IPS-18a (cell line): ENCODE measurements at regions not wholly inside any gene's neighbourhood (a gene's known extent, or its start where the extent isn't known, plus 50 kb on each side); places are given as distances from the start of the nearest gene placed in this dataset.

Experiments used
- H3K27ac ChIP-seq: one replicate; pipeline ENCODE4 v1.5.1; 2013; ENCODE audit warnings: low read length
- H3K27me3 ChIP-seq: one replicate; pipeline ENCODE4 v1.6.1; 2013; ENCODE audit warnings: mild to moderate bottlenecking, low read length; ENCODE audit not compliant: control insufficient read depth, insufficient read depth
- H3K36me3 ChIP-seq: one replicate; pipeline ENCODE4 v1.6.1; 2013; ENCODE audit warnings: low read depth, low read length; ENCODE audit not compliant: control insufficient read depth
- H3K4me1 ChIP-seq: one replicate; pipeline ENCODE4 v1.6.1; 2013; ENCODE audit warnings: low read depth, low read length; ENCODE audit not compliant: control insufficient read depth
- H3K4me3 ChIP-seq: one replicate; pipeline ENCODE4 v1.5.1; 2013; ENCODE audit warnings: low read length
- H3K9ac ChIP-seq: one replicate; pipeline ENCODE4 v1.6.1; 2013; ENCODE audit warnings: mild to moderate bottlenecking, low read length, moderate library complexity
- H3K9me3 ChIP-seq: one replicate; pipeline ENCODE4 v1.6.1; 2013; ENCODE audit warnings: low read depth, low read length; ENCODE audit not compliant: control insufficient read depth

DNA sequence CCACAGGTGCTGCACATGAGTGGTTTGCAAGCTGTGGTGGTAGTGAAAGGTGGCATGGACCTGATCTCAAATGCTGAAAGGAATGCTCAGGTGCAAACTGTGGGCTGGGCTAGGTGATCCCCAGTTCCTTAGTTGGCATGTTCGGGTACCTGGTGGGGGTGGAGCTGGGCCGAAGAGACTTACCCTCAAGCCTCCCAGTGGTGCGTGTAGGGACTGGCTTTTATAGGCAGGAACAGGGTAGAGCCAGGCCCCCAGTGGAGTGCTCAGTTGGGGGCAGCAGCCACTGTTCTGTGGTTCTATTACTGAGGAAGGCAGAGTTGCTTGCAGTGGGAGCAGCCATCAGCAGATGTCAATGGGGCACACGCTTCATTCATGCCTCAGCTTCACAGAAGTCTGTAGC is 399.8 kb downstream of the HTR1B start:
- Histone ChIP-seq H3K4me3 (no peak overlapping the region), H3K27ac (no peak overlapping the region), H3K4me1 (no peaks in the 10 kb centered on the region), H3K27me3 (no peaks in the 10 kb centered on the region), H3K36me3 (no peaks in the 10 kb centered on the region), H3K9me3 (no peaks in the 10 kb centered on the region), H3K9ac (no peak overlapping the region)

DNA sequence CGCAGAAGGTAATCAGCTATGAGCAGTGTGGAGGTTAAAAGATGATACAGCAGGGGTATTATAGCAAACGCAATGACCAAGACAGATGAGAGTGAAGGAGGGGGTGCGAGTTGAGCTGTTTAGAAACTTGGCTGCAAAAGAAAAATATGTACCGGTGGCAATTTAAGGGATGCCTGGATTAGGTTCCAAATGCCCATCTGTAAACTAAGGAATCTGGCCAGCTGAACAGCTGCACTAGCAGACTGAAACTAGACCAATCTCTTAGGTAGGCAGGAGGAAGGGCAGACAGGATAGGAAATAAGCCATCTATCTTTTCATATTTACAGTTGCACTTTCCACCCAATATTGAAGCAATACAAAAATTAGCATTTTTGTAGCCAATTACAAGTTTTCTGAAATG is 407.6 kb downstream of the HTR1B start:
- H3K9me3 ChIP-seq = no peaks in the 10 kb centered on the region
- no peaks in the 10 kb centered on the region for H3K27me3 ChIP-seq
- no peaks in the 10 kb centered on the region for H3K4me1 ChIP-seq
- H3K27ac ChIP-seq = no peak overlapping the region
- H3K4me3 ChIP-seq = no peak overlapping the region
- H3K36me3 ChIP-seq = no peaks in the 10 kb centered on the region
- no peak overlapping the region for H3K9ac ChIP-seq

DNA sequence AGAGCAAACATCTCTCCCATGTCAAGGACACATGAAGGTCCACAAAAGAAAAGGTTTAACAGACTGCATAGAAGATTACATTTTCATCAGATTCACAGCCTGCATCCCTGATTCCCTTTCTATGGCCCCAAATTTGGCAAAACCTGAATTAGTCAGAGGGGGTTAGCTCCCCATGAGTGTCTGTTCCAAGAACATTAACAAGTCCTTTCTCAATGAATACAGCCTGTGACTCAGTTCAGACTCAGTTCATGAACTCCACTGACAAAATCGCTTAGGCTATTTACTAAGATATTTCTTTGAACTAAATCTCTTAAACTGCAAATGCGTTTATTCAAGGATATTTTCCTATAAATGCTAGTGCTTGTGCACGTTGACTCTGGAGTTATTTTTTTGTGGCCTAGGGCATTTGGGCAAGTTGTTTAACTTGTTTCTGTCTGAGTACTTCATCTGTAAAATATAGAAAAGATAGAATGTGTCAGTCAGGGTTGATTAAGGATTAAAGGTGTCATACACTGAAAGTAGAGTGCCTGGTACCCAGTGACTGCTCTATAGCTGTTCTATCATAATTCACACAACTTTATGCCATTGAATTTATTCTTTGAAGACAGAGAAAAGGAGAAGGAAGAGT is 422.6 kb downstream of the HTR1B start:
- H3K4me3 ChIP-seq = no peak overlapping the region
- H3K4me1 ChIP-seq = no peaks in the 10 kb centered on the region
- no peaks in the 10 kb centered on the region for H3K9me3 ChIP-seq
- no peak overlapping the region for H3K9ac ChIP-seq
- H3K27ac ChIP-seq = no peak overlapping the region
- no peaks in the 10 kb centered on the region for H3K36me3 ChIP-seq
- no peaks in the 10 kb centered on the region for H3K27me3 ChIP-seq

DNA sequence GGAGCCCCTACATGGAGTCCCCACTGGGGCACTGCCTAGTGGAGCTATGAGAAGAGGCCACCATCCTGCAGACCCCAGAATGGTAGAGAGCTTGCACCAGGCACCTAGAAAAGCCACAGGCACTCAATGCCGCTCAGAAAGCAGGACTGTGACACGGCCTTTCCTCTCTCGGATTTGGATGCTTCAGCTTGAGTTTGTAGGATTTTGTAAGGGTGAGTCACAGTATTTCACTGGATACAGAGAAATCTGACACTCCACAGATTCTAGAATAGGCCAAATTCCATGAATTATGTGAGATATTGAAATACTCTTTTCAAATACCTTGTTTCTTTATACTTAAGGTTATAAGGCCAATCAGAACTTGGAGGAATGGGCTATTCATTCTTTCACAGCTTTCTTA is 424.5 kb downstream of the HTR1B start:
- H3K4me3 ChIP-seq = no peak overlapping the region
- H3K36me3 ChIP-seq = no peaks in the 10 kb centered on the region
- no peaks in the 10 kb centered on the region for H3K27me3 ChIP-seq
- peaks cover 5% of the 10 kb centered on the region for H3K4me1 ChIP-seq
- H3K27ac ChIP-seq = no peak overlapping the region
- no peak overlapping the region for H3K9ac ChIP-seq
- no peaks in the 10 kb centered on the region for H3K9me3 ChIP-seq

DNA sequence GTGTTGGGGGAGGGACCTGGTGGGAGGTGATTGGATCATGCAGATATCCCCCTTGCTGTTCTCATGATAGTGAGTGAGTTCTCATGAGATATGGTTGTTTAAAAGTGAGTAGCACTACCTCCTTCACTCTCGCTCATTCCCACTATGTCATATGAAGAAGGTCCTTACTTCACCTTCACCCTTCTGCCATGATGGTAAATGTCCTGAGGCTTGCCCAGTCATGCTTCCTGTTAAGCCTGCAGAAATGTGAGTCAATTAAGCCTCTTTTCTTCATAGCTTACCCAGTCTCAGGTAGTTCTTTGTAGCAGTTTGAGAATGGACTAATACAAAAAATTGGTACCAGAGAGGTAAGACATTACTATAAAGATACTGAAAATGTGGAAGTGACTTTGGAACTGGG is 425.9 kb downstream of the HTR1B start:
- H3K27ac ChIP-seq = no peak overlapping the region
- H3K9ac ChIP-seq = no peak overlapping the region
- H3K9me3 ChIP-seq = no peaks in the 10 kb centered on the region
- H3K4me3 ChIP-seq = no peak overlapping the region
- H3K27me3 ChIP-seq = no peaks in the 10 kb centered on the region
- H3K36me3 ChIP-seq = no peaks in the 10 kb centered on the region
- H3K4me1 ChIP-seq = peaks cover 5% of the 10 kb centered on the region

DNA sequence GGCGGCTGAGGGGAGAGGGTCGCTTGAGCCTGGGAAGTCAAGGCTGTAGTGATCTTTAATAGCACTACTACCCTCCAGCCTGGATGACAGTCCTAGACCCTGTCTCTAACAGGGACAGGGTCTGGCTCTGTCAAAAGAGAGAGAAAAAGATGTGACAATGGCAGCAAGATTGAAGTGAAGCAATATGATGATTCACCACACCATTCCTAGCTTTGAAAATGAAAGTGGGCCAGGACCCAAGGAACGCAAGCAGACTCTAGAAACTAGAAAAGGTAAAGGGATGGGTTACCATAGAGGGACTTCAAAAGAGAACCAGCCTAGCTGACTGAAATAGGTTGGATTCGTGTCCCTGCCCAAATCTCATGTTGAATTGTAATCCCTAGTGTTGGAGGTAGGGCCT is 426.9 kb downstream of the HTR1B start:
- H3K36me3 ChIP-seq = no peaks in the 10 kb centered on the region
- no peak overlapping the region for H3K9ac ChIP-seq
- no peaks in the 10 kb centered on the region for H3K9me3 ChIP-seq
- no peak overlapping the region for H3K4me3 ChIP-seq
- peaks cover 5% of the 10 kb centered on the region for H3K4me1 ChIP-seq
- no peaks in the 10 kb centered on the region for H3K27me3 ChIP-seq
- no peak overlapping the region for H3K27ac ChIP-seq

DNA sequence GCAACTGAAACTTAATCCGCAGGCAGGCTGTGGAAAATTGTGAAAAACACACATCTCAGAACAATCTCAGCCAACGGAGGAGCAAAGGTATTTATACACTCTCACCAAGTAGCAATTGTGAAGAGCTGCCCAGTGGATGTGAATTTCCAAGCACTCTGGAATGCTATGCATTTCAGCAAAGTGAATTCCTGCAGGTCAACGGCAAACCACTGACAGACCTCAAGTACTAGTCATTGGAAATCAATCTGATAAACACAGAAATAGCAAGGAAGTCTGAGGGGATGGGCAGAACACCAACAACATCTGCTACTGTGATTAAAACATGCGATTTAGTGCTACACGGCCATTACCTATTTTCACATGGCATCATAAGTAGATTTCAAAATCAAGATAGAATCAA is 429.1 kb downstream of the HTR1B start:
- Histone ChIP-seq H3K9ac (no peak overlapping the region), H3K4me3 (no peak overlapping the region), H3K27ac (no peak overlapping the region), H3K27me3 (no peaks in the 10 kb centered on the region), H3K36me3 (no peaks in the 10 kb centered on the region), H3K9me3 (no peaks in the 10 kb centered on the region), H3K4me1 (peaks cover 5% of the 10 kb centered on the region)

DNA sequence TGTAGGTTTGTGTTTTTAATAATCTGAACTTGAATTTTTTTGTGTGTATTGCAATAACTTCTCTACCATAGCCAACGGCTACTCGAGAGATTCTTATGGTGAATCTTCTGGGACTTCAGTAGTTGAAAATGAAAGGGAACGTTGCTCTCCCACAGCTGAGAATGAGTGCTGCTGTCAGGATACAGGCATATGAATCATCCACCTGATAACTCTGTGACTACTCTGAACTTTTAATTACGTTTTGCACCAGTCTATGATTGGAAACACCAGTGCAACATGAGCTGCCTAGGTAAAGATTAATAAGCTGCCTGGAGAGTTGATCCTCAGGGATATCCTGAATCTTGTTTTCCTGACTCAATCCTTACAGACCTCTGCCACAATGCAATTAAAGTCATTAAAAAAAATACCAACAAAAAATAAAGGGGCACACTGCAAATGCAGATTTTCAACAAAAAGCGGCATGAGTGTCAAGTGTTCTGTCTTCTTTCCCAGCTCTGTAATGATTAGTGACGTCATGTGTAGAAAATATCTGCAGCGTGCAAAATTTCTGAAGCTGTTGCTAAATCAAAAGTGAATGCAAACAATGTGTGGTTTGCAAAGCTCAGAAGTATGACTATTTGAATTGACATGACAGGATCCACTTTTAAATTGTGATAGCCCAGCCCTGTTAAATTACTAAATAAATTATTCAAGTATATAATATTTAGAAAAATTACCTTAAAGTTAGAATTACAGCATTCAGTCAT is 432.2 kb downstream of the HTR1B start:
- no peaks in the 10 kb centered on the region for H3K9me3 ChIP-seq
- H3K27me3 ChIP-seq = no peaks in the 10 kb centered on the region
- H3K9ac ChIP-seq = no peak overlapping the region
- peaks cover 5% of the 10 kb centered on the region for H3K4me1 ChIP-seq
- no peak overlapping the region for H3K4me3 ChIP-seq
- no peaks in the 10 kb centered on the region for H3K36me3 ChIP-seq
- H3K27ac ChIP-seq = no peak overlapping the region

DNA sequence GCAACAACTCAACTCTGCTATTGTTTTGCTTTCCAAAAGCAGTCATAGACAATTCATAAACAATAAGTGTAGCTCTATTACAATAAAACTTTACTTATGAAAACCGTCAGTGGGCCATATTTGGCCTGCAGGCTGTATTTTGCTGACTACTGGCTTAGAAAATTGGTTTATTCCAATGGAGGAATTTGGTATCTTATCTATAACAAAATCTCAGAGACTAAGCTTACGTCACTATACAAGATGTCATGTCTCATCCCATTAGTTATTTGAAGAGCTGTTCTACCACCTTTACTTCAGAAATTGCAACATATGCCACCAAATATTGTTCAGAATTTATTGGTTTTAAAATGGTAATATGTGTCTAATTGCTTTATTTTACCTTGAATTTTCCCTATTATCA is 436.9 kb downstream of the HTR1B start:
- Histone ChIP-seq H3K4me3 (no peak overlapping the region), H3K9ac (no peak overlapping the region), H3K27ac (no peak overlapping the region), H3K4me1 (no peaks in the 10 kb centered on the region), H3K36me3 (no peaks in the 10 kb centered on the region), H3K9me3 (no peaks in the 10 kb centered on the region), H3K27me3 (no peaks in the 10 kb centered on the region)

DNA sequence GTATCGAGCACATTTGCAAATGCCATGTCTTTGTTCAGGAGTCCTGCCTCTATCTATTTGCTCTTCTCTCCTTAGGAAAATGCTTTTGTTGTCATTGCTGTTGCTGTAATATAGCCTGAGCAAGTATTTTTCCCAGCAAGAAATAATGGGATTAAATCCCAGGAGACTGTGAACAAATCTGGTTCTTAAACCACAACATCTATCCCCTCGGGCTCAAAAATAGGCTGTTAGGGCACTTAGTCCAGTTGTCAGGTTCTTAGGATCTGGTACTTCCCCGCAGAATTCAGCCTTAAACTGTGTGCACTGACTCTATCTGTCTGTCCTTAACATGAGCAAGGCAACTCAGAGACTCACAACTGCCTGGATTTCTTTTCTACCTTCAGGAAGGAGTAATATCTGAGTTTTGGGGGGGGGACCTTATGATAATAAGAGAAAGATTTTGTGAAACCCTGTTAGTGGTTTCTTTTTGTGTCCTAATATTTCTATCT is 437.5 kb downstream of the HTR1B start:
- Histone ChIP-seq H3K4me1 (no peaks in the 10 kb centered on the region), H3K4me3 (no peak overlapping the region), H3K27me3 (no peaks in the 10 kb centered on the region), H3K36me3 (no peaks in the 10 kb centered on the region), H3K27ac (no peak overlapping the region), H3K9me3 (no peaks in the 10 kb centered on the region), H3K9ac (no peak overlapping the region)

DNA sequence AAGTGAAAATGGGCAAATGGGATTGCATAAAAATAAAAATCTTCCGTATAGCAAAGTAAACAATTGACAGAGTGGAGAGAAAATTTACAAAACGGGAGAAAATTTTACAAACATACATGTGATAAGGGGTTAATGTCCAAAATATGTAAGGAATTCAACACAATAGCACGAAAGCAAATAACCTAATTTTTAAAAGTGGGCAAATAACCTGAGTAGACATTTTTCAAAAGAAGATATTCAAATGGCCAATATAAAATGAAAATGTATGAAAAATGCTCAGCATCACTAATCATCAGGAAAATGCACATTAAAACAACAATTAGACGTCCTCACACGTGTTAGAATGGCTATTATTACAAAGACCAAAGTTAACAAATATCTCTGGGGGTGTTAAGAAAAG is 441.5 kb downstream of the HTR1B start:
- Histone ChIP-seq H3K27me3 (no peaks in the 10 kb centered on the region), H3K36me3 (no peaks in the 10 kb centered on the region), H3K9ac (no peak overlapping the region), H3K27ac (no peak overlapping the region), H3K4me3 (no peak overlapping the region), H3K4me1 (no peaks in the 10 kb centered on the region), H3K9me3 (no peaks in the 10 kb centered on the region)

DNA sequence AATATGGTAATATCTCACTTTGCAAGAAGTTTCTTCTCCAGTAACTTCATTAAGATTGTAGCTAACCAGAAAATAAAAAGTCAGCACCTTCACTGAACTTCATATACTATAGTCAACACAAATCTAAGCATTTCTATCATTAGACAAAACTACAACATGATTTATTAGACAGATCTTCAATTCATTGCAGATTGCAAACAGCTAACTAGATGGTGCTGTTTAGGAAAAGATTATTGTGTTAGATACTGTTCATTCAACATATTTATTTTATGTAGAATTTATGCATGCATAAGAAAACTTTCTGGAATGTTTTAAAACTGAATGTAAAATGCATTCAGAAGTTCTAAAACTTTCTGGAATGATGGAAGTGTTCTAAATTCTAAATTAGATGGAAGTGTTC is 442.1 kb downstream of the HTR1B start:
- no peaks in the 10 kb centered on the region for H3K36me3 ChIP-seq
- no peaks in the 10 kb centered on the region for H3K27me3 ChIP-seq
- no peak overlapping the region for H3K27ac ChIP-seq
- H3K9ac ChIP-seq = no peak overlapping the region
- H3K4me1 ChIP-seq = no peaks in the 10 kb centered on the region
- H3K9me3 ChIP-seq = no peaks in the 10 kb centered on the region
- H3K4me3 ChIP-seq = no peak overlapping the region
